GM23338 (cell line): ENCODE measurements at regions not wholly inside any gene's neighbourhood (a gene's known extent, or its start where the extent isn't known, plus 50 kb on each side); places are given as distances from the start of the nearest gene placed in this dataset.

Experiments used
- TF ChIP-seq, protein P1 (sequence below), 2 experiments: fragments of 200-600 bp in 1 of 2; sonication (generic) in 1 of 2; conservative IDR thresholded peaks; 2 replicates each; pipeline versions ENCODE4 v1.5.1 to v1.6.1; 2016 to 2017; ENCODE audit warnings: antibody characterized with exemption in 2 of 2, low read depth in 2 of 2, mild to moderate bottlenecking in 2 of 2, moderate library complexity in 1 of 2
- TF ChIP-seq, protein P2 (sequence below): IDR thresholded peaks from one replicate; pipeline ENCODE4 v1.6.1; 2018; ENCODE audit warnings: antibody characterized with exemption; ENCODE audit not compliant: unreplicated experiment

GRCh38 chr15:94027581-94027980 is 203.8 kb upstream of the MCTP2 start:
- TF ChIP-seq, protein P1, sequence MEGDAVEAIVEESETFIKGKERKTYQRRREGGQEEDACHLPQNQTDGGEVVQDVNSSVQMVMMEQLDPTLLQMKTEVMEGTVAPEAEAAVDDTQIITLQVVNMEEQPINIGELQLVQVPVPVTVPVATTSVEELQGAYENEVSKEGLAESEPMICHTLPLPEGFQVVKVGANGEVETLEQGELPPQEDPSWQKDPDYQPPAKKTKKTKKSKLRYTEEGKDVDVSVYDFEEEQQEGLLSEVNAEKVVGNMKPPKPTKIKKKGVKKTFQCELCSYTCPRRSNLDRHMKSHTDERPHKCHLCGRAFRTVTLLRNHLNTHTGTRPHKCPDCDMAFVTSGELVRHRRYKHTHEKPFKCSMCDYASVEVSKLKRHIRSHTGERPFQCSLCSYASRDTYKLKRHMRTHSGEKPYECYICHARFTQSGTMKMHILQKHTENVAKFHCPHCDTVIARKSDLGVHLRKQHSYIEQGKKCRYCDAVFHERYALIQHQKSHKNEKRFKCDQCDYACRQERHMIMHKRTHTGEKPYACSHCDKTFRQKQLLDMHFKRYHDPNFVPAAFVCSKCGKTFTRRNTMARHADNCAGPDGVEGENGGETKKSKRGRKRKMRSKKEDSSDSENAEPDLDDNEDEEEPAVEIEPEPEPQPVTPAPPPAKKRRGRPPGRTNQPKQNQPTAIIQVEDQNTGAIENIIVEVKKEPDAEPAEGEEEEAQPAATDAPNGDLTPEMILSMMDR (conservative IDR thresholded peaks at IDR 0.05; ENCODE audit: low read depth in 2 of 2) = no peak
- TF ChIP-seq, protein P2, sequence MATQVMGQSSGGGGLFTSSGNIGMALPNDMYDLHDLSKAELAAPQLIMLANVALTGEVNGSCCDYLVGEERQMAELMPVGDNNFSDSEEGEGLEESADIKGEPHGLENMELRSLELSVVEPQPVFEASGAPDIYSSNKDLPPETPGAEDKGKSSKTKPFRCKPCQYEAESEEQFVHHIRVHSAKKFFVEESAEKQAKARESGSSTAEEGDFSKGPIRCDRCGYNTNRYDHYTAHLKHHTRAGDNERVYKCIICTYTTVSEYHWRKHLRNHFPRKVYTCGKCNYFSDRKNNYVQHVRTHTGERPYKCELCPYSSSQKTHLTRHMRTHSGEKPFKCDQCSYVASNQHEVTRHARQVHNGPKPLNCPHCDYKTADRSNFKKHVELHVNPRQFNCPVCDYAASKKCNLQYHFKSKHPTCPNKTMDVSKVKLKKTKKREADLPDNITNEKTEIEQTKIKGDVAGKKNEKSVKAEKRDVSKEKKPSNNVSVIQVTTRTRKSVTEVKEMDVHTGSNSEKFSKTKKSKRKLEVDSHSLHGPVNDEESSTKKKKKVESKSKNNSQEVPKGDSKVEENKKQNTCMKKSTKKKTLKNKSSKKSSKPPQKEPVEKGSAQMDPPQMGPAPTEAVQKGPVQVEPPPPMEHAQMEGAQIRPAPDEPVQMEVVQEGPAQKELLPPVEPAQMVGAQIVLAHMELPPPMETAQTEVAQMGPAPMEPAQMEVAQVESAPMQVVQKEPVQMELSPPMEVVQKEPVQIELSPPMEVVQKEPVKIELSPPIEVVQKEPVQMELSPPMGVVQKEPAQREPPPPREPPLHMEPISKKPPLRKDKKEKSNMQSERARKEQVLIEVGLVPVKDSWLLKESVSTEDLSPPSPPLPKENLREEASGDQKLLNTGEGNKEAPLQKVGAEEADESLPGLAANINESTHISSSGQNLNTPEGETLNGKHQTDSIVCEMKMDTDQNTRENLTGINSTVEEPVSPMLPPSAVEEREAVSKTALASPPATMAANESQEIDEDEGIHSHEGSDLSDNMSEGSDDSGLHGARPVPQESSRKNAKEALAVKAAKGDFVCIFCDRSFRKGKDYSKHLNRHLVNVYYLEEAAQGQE = no peak
